Lung (tissue), 11 donors: ENCODE measurements at regions not wholly inside any gene's neighbourhood (a gene's known extent, or its start where the extent isn't known, plus 50 kb on each side); places are given as distances from the start of the nearest gene placed in this dataset.
"Not testable (repeated sequence)": the region's sequence is repeated elsewhere in the genome, so short reads cannot be mapped to it uniquely, and the experiment has no call there.

Experiments
- ATAC-seq: fragments of 200-7000 bp; cut with Tn5 transposase; one replicate; pipeline ENCODE4 v1.9.1; 2020; ENCODE audit warnings: moderate number of reproducible peaks; ENCODE audit not compliant: insufficient read depth, low FRiP score
- DNase-seq, 3 donors: peaks; one replicate each; pipeline ENCODE4 v3.0.0-alpha.2; 2013 to 2017
- H3K27ac ChIP-seq, 2 donors: one replicate each; pipeline ENCODE4 v1.5.1; 2013; ENCODE audit warnings: mild to moderate bottlenecking in 2 of 2, moderate library complexity in 2 of 2, control low read depth in 1 of 2, inconsistent platforms in 1 of 2, low read depth in 1 of 2, low read length in 1 of 2
- H3K27me3 ChIP-seq, 3 donors: one replicate each; pipeline ENCODE4 v1.5.1; 2013; ENCODE audit warnings: low read length in 2 of 3; ENCODE audit not compliant: control insufficient read depth in 3 of 3, insufficient read depth in 3 of 3
- H3K36me3 ChIP-seq, 4 donors: one replicate each; pipeline ENCODE4 v1.5.1; 2013; ENCODE audit warnings: low read length in 4 of 4, mild to moderate bottlenecking in 1 of 4, moderate library complexity in 1 of 4; ENCODE audit not compliant: control insufficient read depth in 4 of 4, insufficient read depth in 4 of 4
- H3K4me1 ChIP-seq, 5 donors: one replicate each; pipeline ENCODE4 v1.5.1; 2013; ENCODE audit warnings: low read length in 5 of 5, mild to moderate bottlenecking in 2 of 5, moderate library complexity in 1 of 5; ENCODE audit not compliant: control insufficient read depth in 5 of 5, insufficient read depth in 5 of 5
- H3K4me3 ChIP-seq: one replicate; pipeline ENCODE4 v1.5.1; 2013; ENCODE audit warnings: mild to moderate bottlenecking, control low read depth, moderate library complexity
- H3K9ac ChIP-seq, 2 donors: one replicate each; pipeline ENCODE4 v1.5.1; 2013; ENCODE audit warnings: low read length in 2 of 2, control low read depth in 1 of 2; ENCODE audit not compliant: insufficient read depth in 1 of 2
- H3K9me3 ChIP-seq, 4 donors: one replicate each; pipeline ENCODE4 v1.5.1; 2013; ENCODE audit warnings: low read length in 3 of 4, mild to moderate bottlenecking in 1 of 4, moderate library complexity in 1 of 4; ENCODE audit not compliant: control insufficient read depth in 4 of 4, insufficient read depth in 3 of 4
- WGBS, 2 donors: extraction: QIAGEN DNeasy Blood & Tissue Kit; methylation state at CpG; one replicate each; pipeline ENCODE4 v1.1.7; 2013; 5-methylcytosine and 5-hydroxymethylcytosine counted together
- TF ChIP-seq, protein P1 (sequence below): IDR thresholded peaks from 2 replicates; pipeline ENCODE4 v1.5.1; 2012; ENCODE audit warnings: mild to moderate bottlenecking; ENCODE audit errors: control extremely low read depth, extremely low read depth
- donor health status: control.
- donor health status: control.
- donor health status: Bipolar disorder and iron deficiency.
- donor health status: healthy.
- donor health status: DM: yes; HTN: yes; CAD: no.

DNA sequence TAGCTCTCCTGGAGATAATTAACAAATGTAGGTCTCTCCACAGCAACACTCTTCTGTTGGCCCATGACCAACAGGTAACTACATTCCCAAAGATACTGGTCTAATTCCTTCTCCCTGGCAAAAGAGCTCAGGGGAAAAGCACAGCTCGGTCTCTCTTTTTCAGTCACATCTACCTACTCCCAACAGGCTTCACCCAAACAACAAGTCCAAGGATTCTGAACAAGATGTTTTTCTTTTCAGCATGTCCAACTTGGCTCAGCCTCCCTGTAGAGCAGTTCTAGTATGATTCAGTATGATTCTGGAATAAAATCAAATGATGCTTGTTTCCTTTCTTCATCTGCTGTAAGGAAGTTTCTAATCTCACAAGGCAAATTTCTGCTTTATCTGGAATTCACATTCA lies 1704.8 kb upstream of the PIK3C3 start:
- no peak overlapping the region for H3K9ac ChIP-seq
- no peaks in the 10 kb centered on the region for H3K36me3 ChIP-seq
- TF ChIP-seq, protein P1, sequence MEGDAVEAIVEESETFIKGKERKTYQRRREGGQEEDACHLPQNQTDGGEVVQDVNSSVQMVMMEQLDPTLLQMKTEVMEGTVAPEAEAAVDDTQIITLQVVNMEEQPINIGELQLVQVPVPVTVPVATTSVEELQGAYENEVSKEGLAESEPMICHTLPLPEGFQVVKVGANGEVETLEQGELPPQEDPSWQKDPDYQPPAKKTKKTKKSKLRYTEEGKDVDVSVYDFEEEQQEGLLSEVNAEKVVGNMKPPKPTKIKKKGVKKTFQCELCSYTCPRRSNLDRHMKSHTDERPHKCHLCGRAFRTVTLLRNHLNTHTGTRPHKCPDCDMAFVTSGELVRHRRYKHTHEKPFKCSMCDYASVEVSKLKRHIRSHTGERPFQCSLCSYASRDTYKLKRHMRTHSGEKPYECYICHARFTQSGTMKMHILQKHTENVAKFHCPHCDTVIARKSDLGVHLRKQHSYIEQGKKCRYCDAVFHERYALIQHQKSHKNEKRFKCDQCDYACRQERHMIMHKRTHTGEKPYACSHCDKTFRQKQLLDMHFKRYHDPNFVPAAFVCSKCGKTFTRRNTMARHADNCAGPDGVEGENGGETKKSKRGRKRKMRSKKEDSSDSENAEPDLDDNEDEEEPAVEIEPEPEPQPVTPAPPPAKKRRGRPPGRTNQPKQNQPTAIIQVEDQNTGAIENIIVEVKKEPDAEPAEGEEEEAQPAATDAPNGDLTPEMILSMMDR, result no peak
- H3K4me3 ChIP-seq, result no peak overlapping the region
- no peaks in the 10 kb centered on the region for H3K4me1 ChIP-seq
- no peak overlapping the region for H3K27ac ChIP-seq
- ATAC-seq (no peak), DNase-seq (peak in 1 of 3 donors; percentile 11)
- no peaks in the 10 kb centered on the region for H3K27me3 ChIP-seq
- 74 to 78% methylated on average over 1 of the region's 1 CpG for WGBS, 2 donors
- no peaks in the 10 kb centered on the region for H3K9me3 ChIP-seq

- Histone ChIP-seq H3K36me3 (no peaks in the 10 kb centered on the region), H3K27ac (no peak overlapping the region), H3K4me1 (no peaks in the 10 kb centered on the region), H3K9me3 (no peaks in the 10 kb centered on the region), H3K9ac (no peak overlapping the region), H3K27me3 (no peaks in the 10 kb centered on the region), H3K4me3 (no peak overlapping the region)
- ATAC-seq (no peak), DNase-seq (no peak)
- 74% methylated on average over 3 of the region's 3 CpGs for WGBS, 2 donors
- TF ChIP-seq, protein P1, result no peak
Observed at GRCh38 chr18:40249390-40250080, 1705.5 kb upstream of the PIK3C3 start.

DNA sequence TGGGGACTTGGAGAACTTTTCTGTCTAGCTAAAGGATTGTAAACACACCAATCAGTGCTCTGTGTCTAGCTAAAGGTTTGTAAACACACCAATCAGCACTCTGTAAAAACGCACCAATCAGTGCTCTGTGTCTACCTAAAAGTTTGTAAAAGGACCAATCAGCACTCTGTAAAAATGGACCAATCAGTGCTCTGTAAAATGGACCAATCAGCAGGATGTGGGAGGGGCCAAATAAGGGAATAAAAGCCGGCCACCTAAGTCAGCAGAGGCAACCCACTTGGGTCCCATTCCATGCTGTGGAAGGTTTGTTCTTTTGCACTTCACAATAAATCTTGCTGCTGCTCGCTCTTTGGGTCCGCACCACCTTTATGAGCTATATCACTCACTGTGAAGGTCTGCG lies 1709.4 kb upstream of the PIK3C3 start:
- not testable (repeated sequence) for H3K36me3 ChIP-seq, H3K9ac ChIP-seq, H3K4me1 ChIP-seq, H3K4me3 ChIP-seq, DNase-seq, ATAC-seq, H3K9me3 ChIP-seq, H3K27ac ChIP-seq, H3K27me3 ChIP-seq
- 36 to 81% methylated on average over 5 of the region's 5 CpGs for WGBS, 2 donors

DNA sequence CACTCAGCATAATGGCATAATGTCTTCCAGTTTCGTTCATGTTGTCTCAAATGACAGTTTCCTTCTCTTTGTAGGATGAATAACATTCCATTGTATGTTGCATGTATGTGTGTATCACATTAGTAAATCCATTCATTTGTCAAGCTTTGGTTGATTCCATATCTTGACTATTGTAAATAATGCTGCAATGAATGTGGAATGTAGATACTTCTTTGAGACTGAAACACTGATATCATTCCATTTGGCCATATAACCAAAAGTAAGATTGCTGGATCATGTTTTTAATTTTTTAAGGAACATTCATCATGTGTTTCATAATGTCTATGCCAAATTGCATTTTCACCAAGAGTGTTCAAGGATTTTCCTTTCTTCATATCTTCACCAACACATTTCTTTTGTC lies 1711.4 kb upstream of the PIK3C3 start:
- Histone ChIP-seq H3K9me3 (no peaks in the 10 kb centered on the region), H3K9ac (no peak overlapping the region), H3K36me3 (no peaks in the 10 kb centered on the region), H3K27ac (no peak overlapping the region), H3K4me1 (no peaks in the 10 kb centered on the region), H3K4me3 (no peak overlapping the region), H3K27me3 (no peaks in the 10 kb centered on the region)
- WGBS, 2 donors, result 65 to 74% methylated on average over 1 of the region's 1 CpG
- ATAC-seq, result no peak
- no peak for DNase-seq
- TF ChIP-seq, protein P1, result no peak
